Activated naive CD8-positive, alpha-beta T cell treated with anti-CD3 and anti-CD28 coated beads, Interleukin-2, amount 10 ng/mL, durations not matched to agents 7 days and 5 days (primary cell): ENCODE measurements at regions not wholly inside any gene's neighbourhood (a gene's known extent, or its start where the extent isn't known, plus 50 kb on each side); places are given as distances from the start of the nearest gene placed in this dataset.
"Not testable (repeated sequence)": the region's sequence is repeated elsewhere in the genome, so short reads cannot be mapped to it uniquely, and the experiment has no call there.

Source experiments
- ATAC-seq: fragments of 150-1000 bp; cut with Tn5 transposase; one replicate; pipeline ENCODE4 v1.10.0; 2021; ENCODE audit warnings: low read depth, moderate library complexity
- POLR2A ChIA-PET: fragments of 350-600 bp; sonication (Branson Sonifier 250); formaldehyde crosslinking; loops from one replicate; lab custom pipeline; 2021; ENCODE audit warnings: antibody characterized with exemption; lab: Charles Lee
- DNase-seq: peaks from one replicate; pipeline ENCODE4 v3.0.0; 2021
- H3K27ac Mint-ChIP-seq: one replicate; pipeline ENCODE4 v1.8.0; 2022; ENCODE audit warnings: mild to moderate bottlenecking, mixed read lengths
- H3K27me3 Mint-ChIP-seq: one replicate; pipeline ENCODE4 v1.8.0; 2022; ENCODE audit warnings: mild to moderate bottlenecking, moderate library complexity, mixed read lengths
- H3K36me3 Mint-ChIP-seq: one replicate; pipeline ENCODE4 v1.8.0; 2021; ENCODE audit warnings: mild to moderate bottlenecking, mixed read lengths
- H3K4me1 Mint-ChIP-seq: one replicate; pipeline ENCODE4 v1.8.0; 2021; ENCODE audit warnings: mixed read lengths
- H3K4me3 Mint-ChIP-seq: one replicate; pipeline ENCODE4 v1.8.0; 2022; ENCODE audit warnings: mild to moderate bottlenecking, moderate library complexity, mixed read lengths
- H3K9me3 Mint-ChIP-seq: one replicate; pipeline ENCODE4 v1.8.0; 2021; ENCODE audit warnings: mixed read lengths

GRCh38 chrX:42832764-42833549 lies 55.0 kb upstream of the PPP1R2C start:
- Mint-ChIP-seq H3K27ac (no peak overlapping the region), H3K4me3 (no peak overlapping the region), H3K4me1 (peaks cover 2% of the 10 kb centered on the region), H3K36me3 (no peaks in the 10 kb centered on the region), H3K9me3 (no peaks in the 10 kb centered on the region), H3K27me3 (no peaks in the 10 kb centered on the region)
- ATAC-seq, result no peak
- DNase-seq, result no peak
- POLR2A ChIA-PET, result no interaction called here

GRCh38 chrX:42833550-42833940 lies 55.6 kb upstream of the PPP1R2C start:
- H3K9me3 Mint-ChIP-seq, ATAC-seq, DNase-seq, H3K36me3 Mint-ChIP-seq, H3K4me1 Mint-ChIP-seq, H3K27me3 Mint-ChIP-seq, POLR2A ChIA-PET, H3K27ac Mint-ChIP-seq, H3K4me3 Mint-ChIP-seq: not testable (repeated sequence)

- no peak for DNase-seq
- no peaks in the 10 kb centered on the region for H3K36me3 Mint-ChIP-seq
- POLR2A ChIA-PET, result interaction anchor here (0.6 kb wide), 1 partner anchor 91 kb away, joined by 3 read pairs; no protein-coding TSS in a partner anchor
- peaks cover 3% of the 10 kb centered on the region for H3K4me1 Mint-ChIP-seq
- H3K9me3 Mint-ChIP-seq, result peaks cover 3% of the 10 kb centered on the region
- H3K4me3 Mint-ChIP-seq, result no peak overlapping the region
- ATAC-seq, result no peak
- H3K27ac Mint-ChIP-seq, result no peak overlapping the region
- no peaks in the 10 kb centered on the region for H3K27me3 Mint-ChIP-seq
Observed at GRCh38 chrX:42837101-42837726, 59.3 kb upstream of the PPP1R2C start.

- Mint-ChIP-seq H3K36me3 (no peaks in the 10 kb centered on the region), H3K4me1 (peaks cover 3% of the 10 kb centered on the region), H3K4me3 (no peak overlapping the region), H3K27me3 (no peaks in the 10 kb centered on the region), H3K9me3 (peaks cover 3% of the 10 kb centered on the region), H3K27ac (no peak overlapping the region)
- ATAC-seq (no peak), DNase-seq (no peak)
- POLR2A ChIA-PET, result interaction anchor here (0.6 kb wide), 1 partner anchor 92 kb away, joined by 3 read pairs; no protein-coding TSS in a partner anchor
Observed at GRCh38 chrX:42837747-42838146, 59.8 kb upstream of the PPP1R2C start.

GRCh38 chrX:42839632-42840031 lies 61.7 kb upstream of the PPP1R2C start:
- ATAC-seq (no peak), DNase-seq (no peak)
- Mint-ChIP-seq H3K9me3 (peaks cover 3% of the 10 kb centered on the region), H3K4me3 (no peak overlapping the region), H3K27me3 (no peaks in the 10 kb centered on the region), H3K4me1 (peaks cover 3% of the 10 kb centered on the region), H3K36me3 (peaks cover under 1% of the 10 kb centered on the region), H3K27ac (no peak overlapping the region)
- POLR2A ChIA-PET, result no interaction called here

GRCh38 chrX:42846741-42847140 lies 68.8 kb upstream of the PPP1R2C start:
- no peaks in the 10 kb centered on the region for H3K4me1 Mint-ChIP-seq
- POLR2A ChIA-PET, result no interaction called here
- ATAC-seq, result no peak
- H3K27ac Mint-ChIP-seq, result no peak overlapping the region
- no peaks in the 10 kb centered on the region for H3K27me3 Mint-ChIP-seq
- H3K9me3 Mint-ChIP-seq, result peaks cover 3% of the 10 kb centered on the region
- DNase-seq, result no peak
- no peak overlapping the region for H3K4me3 Mint-ChIP-seq
- peaks cover 2% of the 10 kb centered on the region for H3K36me3 Mint-ChIP-seq

- Mint-ChIP-seq H3K4me3 (no peak overlapping the region), H3K36me3 (peaks cover 3% of the 10 kb centered on the region), H3K27me3 (no peaks in the 10 kb centered on the region)
Observed at GRCh38 chrX:42855259-42855658, 77.3 kb upstream of the PPP1R2C start.

GRCh38 chrX:42857766-42858165 lies 79.8 kb upstream of the PPP1R2C start:
- DNase-seq, result no peak
- Mint-ChIP-seq H3K9me3 (peaks cover 2% of the 10 kb centered on the region), H3K27ac (no peak overlapping the region), H3K27me3 (no peaks in the 10 kb centered on the region), H3K4me3 (no peak overlapping the region), H3K4me1 (no peaks in the 10 kb centered on the region), H3K36me3 (peaks cover 3% of the 10 kb centered on the region)
- ATAC-seq, result no peak
- POLR2A ChIA-PET, result no interaction called here

More at GRCh38 chrX:42855259-42855658, 77.3 kb upstream of the PPP1R2C start:
- peaks cover 2% of the 10 kb centered on the region for H3K9me3 Mint-ChIP-seq
- POLR2A ChIA-PET, result no interaction called here
- H3K4me1 Mint-ChIP-seq, result no peaks in the 10 kb centered on the region
- ATAC-seq (no peak), DNase-seq (no peak)
- no peak overlapping the region for H3K27ac Mint-ChIP-seq

- H3K4me3 Mint-ChIP-seq, result no peak overlapping the region
- DNase-seq, result no peak
Observed at GRCh38 chrX:42869011-42869410, 91.0 kb upstream of the PPP1R2C start.

GRCh38 chrX:42869659-42870476 lies 91.9 kb upstream of the PPP1R2C start:
- no peak for DNase-seq
- no peak for ATAC-seq

More at GRCh38 chrX:42869011-42869410, 91.0 kb upstream of the PPP1R2C start:
- peaks cover 1% of the 10 kb centered on the region for H3K36me3 Mint-ChIP-seq
- peaks cover 5% of the 10 kb centered on the region for H3K4me1 Mint-ChIP-seq
- POLR2A ChIA-PET, result no interaction called here
- no peak overlapping the region for H3K27ac Mint-ChIP-seq
- peaks cover 2% of the 10 kb centered on the region for H3K9me3 Mint-ChIP-seq
- no peak for ATAC-seq
- H3K27me3 Mint-ChIP-seq, result no peaks in the 10 kb centered on the region

GRCh38 chrX:42886519-42886918 lies 108.6 kb upstream of the PPP1R2C start:
- POLR2A ChIA-PET, result no interaction called here
- peaks cover 7% of the 10 kb centered on the region for H3K36me3 Mint-ChIP-seq
- no peaks in the 10 kb centered on the region for H3K27me3 Mint-ChIP-seq

More at GRCh38 chrX:42869659-42870476, 91.9 kb upstream of the PPP1R2C start:
- Mint-ChIP-seq H3K9me3 (peaks cover 2% of the 10 kb centered on the region), H3K4me1 (peaks cover 5% of the 10 kb centered on the region), H3K27me3 (no peaks in the 10 kb centered on the region), H3K27ac (no peak overlapping the region), H3K4me3 (no peak overlapping the region), H3K36me3 (peaks cover 1% of the 10 kb centered on the region)
- POLR2A ChIA-PET, result no interaction called here

GRCh38 chrX:42900947-42901346 lies 123.0 kb upstream of the PPP1R2C start:
- DNase-seq (no peak), ATAC-seq (no peak)
- Mint-ChIP-seq H3K27me3 (no peaks in the 10 kb centered on the region), H3K27ac (no peak overlapping the region), H3K36me3 (peaks cover 5% of the 10 kb centered on the region), H3K4me3 (no peak overlapping the region), H3K9me3 (no peaks in the 10 kb centered on the region), H3K4me1 (no peaks in the 10 kb centered on the region)
- POLR2A ChIA-PET, result no interaction called here

More at GRCh38 chrX:42886519-42886918, 108.6 kb upstream of the PPP1R2C start:
- Mint-ChIP-seq H3K27ac (no peak overlapping the region), H3K4me1 (no peaks in the 10 kb centered on the region), H3K4me3 (no peak overlapping the region), H3K9me3 (peaks cover 8% of the 10 kb centered on the region)
- ATAC-seq (no peak), DNase-seq (no peak)

- Mint-ChIP-seq H3K4me3 (no peak overlapping the region), H3K27ac (no peak overlapping the region), H3K36me3 (peaks cover 5% of the 10 kb centered on the region), H3K4me1 (no peaks in the 10 kb centered on the region), H3K9me3 (peaks cover 2% of the 10 kb centered on the region), H3K27me3 (no peaks in the 10 kb centered on the region)
- DNase-seq (no peak), ATAC-seq (no peak)
- POLR2A ChIA-PET, result no interaction called here
Observed at GRCh38 chrX:42902513-42902912, 124.5 kb upstream of the PPP1R2C start.
